ENCODE measurements at regions not wholly inside any gene's neighbourhood (a gene's known extent, or its start where the extent isn't known, plus 50 kb on each side); places are given as distances from the start of the nearest gene placed in this dataset.

GRCh38 chr9:105912863-105913516 lies 218.6 kb downstream of the TMEM38B start:
- DNase-seq (ENCODE audit: insufficient read length, low spot score) (no peak), FAIRE-seq (peak; percentile 67)
- no peak for TF ChIP-seq POLR2A (IDR thresholded peaks at IDR 0.05; ENCODE audit: low read depth, low read length)

- TF ChIP-seq POLR2A (IDR thresholded peaks at IDR 0.05; ENCODE audit: low read depth, low read length) = no peak
- FAIRE-seq = no peak
- no peak for DNase-seq (ENCODE audit: insufficient read length, low spot score)
Observed at GRCh38 chr9:105921057-105921726, 226.9 kb downstream of the TMEM38B start.

GRCh38 chr9:105928416-105928815 lies 234.1 kb downstream of the TMEM38B start:
- no peak for FAIRE-seq

GRCh38 chr9:105930011-105930627 lies 235.8 kb downstream of the TMEM38B start:
- TF ChIP-seq POLR2A (IDR thresholded peaks at IDR 0.05; ENCODE audit: low read depth, low read length) = no peak
- DNase-seq (ENCODE audit: insufficient read length, low spot score) (no peak), FAIRE-seq (no peak)

More at GRCh38 chr9:105928416-105928815, 234.1 kb downstream of the TMEM38B start:
- DNase-seq (ENCODE audit: insufficient read length, low spot score) = no peak
- TF ChIP-seq POLR2A (IDR thresholded peaks at IDR 0.05; ENCODE audit: low read depth, low read length) = no peak

- DNase-seq (ENCODE audit: insufficient read length, low spot score) = no peak
- FAIRE-seq = no peak
- TF ChIP-seq POLR2A (IDR thresholded peaks at IDR 0.05; ENCODE audit: low read depth, low read length) = no peak
Observed at GRCh38 chr9:105932276-105932675, 237.9 kb downstream of the TMEM38B start.

- no peak for TF ChIP-seq POLR2A (IDR thresholded peaks at IDR 0.05; ENCODE audit: low read depth, low read length)
- DNase-seq (ENCODE audit: insufficient read length, low spot score) (no peak), FAIRE-seq (no peak)
Observed at GRCh38 chr9:105950448-105950847, 256.1 kb downstream of the TMEM38B start.

- FAIRE-seq (no peak), DNase-seq (ENCODE audit: insufficient read length, low spot score) (no peak)
- no peak for TF ChIP-seq POLR2A (IDR thresholded peaks at IDR 0.05; ENCODE audit: low read depth, low read length)
Observed at GRCh38 chr9:105950894-105951293, 256.6 kb downstream of the TMEM38B start.

- TF ChIP-seq POLR2A (IDR thresholded peaks at IDR 0.05; ENCODE audit: low read depth, low read length) = no peak
- FAIRE-seq = no peak
- no peak for DNase-seq (ENCODE audit: insufficient read length, low spot score)
Observed at GRCh38 chr9:105954517-105954916, 260.2 kb downstream of the TMEM38B start.

- DNase-seq (ENCODE audit: insufficient read length, low spot score) = no peak
- no peak for FAIRE-seq
- TF ChIP-seq POLR2A (IDR thresholded peaks at IDR 0.05; ENCODE audit: low read depth, low read length) = no peak
Observed at GRCh38 chr9:105957830-105958229, 263.5 kb downstream of the TMEM38B start.

GRCh38 chr9:105958587-105958986 lies 264.2 kb downstream of the TMEM38B start:
- FAIRE-seq (no peak), DNase-seq (ENCODE audit: insufficient read length, low spot score) (no peak)
- TF ChIP-seq POLR2A (IDR thresholded peaks at IDR 0.05; ENCODE audit: low read depth, low read length) = no peak

- no peak for FAIRE-seq
- no peak for TF ChIP-seq POLR2A (IDR thresholded peaks at IDR 0.05; ENCODE audit: low read depth, low read length)
- DNase-seq (ENCODE audit: insufficient read length, low spot score) = no peak
Observed at GRCh38 chr9:105959531-105959930, 265.2 kb downstream of the TMEM38B start.

- TF ChIP-seq POLR2A (IDR thresholded peaks at IDR 0.05; ENCODE audit: low read depth, low read length) = no peak
- DNase-seq (ENCODE audit: insufficient read length, low spot score) = no peak
- no peak for FAIRE-seq
Observed at GRCh38 chr9:105963343-105964099, 269.2 kb downstream of the TMEM38B start.

- DNase-seq (ENCODE audit: insufficient read length, low spot score) (no peak), FAIRE-seq (no peak)
- TF ChIP-seq POLR2A (IDR thresholded peaks at IDR 0.05; ENCODE audit: low read depth, low read length) = no peak
Observed at GRCh38 chr9:105964156-105964555, 269.8 kb downstream of the TMEM38B start.

GRCh38 chr9:105966834-105967233 lies 272.5 kb downstream of the TMEM38B start:
- no peak for TF ChIP-seq POLR2A (IDR thresholded peaks at IDR 0.05; ENCODE audit: low read depth, low read length)
- DNase-seq (ENCODE audit: insufficient read length, low spot score) = no peak
- FAIRE-seq = peak; percentile 15

All from H54 (cell line).